ENCODE measurements at regions not wholly inside any gene's neighbourhood (a gene's known extent, or its start where the extent isn't known, plus 50 kb on each side); places are given as distances from the start of the nearest gene placed in this dataset.

- no peak for DNase-seq
These were observed 513.3 kb downstream of the MDFIC start for GRCh38 chr7:115435178-115435577.

DNA sequence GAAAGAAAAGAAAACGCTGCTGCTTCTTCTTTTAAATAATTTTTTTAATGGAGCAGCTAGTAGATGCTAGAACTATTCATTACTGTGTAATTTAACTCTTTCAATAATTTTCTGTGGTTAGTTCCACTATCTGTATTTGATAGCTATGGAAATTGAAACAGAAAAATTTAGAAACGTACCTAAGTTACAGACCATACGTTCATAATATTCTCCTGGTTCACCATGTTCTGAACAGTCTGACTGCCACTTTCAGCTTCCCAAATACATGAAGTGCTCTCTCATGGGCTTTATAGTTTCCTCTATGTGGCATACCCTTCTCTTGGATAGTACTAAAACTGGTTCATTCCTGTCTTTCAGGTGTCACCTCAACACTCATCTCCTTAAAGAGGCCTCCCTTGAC is 508.0 kb downstream of the MDFIC start:
- no peak for DNase-seq

DNA sequence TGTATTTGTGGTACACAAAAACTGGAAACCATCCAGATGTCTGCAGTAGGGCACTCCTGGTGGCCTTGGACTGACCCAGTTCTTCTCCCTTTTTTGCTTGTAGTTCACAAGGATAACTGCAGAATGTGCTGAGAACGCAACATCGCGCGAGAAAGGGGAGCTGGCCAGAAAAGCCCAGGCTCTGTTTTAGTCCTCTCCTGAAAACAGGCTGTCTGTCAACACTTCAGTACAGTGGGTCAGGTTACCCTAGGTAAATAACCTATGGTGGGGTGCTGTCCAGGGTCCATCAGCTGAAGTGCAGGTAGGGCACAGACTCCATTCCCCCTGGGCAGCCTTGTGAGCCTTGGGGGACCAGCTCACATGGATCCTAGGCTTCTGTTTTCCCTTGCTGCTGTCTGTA is 495.8 kb downstream of the MDFIC start:
- DNase-seq: no peak

- no peak for DNase-seq
These were observed 489.2 kb downstream of the MDFIC start for GRCh38 chr7:115410972-115411686.

DNA sequence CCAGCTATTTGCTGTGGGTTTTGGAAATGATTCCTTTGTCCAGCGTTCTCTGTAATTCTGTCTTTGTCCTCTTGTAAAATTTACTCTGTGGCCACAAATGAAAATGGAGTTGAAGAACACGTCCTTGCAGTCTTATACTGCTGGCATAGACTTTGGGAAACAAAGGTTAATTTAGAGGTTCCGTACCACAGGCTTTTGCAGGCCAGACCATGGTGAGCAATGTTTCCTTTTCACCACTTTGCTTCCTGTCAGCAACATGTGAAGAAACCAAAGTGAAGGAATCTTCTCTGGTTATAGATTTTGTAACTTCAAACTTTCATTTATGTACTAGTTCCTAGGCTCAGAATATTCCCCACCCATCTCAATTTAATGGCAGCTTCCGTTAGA is 488.5 kb downstream of the MDFIC start:
- no peak for DNase-seq

- no peak for DNase-seq
These were observed 488.0 kb downstream of the MDFIC start for GRCh38 chr7:115409682-115410433.

- no peak for DNase-seq
These were observed 484.3 kb downstream of the MDFIC start for GRCh38 chr7:115406219-115406618.

DNA sequence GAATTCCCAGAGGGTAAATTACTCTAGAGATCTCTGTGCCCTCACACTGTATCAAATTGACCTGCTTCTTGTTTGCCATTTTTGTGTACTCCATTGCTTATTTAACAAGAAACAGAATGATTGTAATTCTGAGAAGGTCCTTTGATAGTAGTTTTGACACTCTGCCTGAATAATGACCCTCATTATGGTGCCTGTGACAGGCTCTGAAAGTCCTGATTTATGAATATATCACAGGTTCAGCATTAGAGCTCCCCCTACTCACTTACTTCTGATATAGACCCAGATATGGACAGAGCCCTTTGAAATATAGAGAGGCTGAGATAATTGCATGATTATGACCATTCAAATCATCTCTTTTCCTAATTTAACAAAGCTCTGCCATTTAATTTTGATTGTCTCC is 465.2 kb downstream of the MDFIC start:
- no peak for DNase-seq

GRCh38 chr7:115379321-115379720 is 457.4 kb downstream of the MDFIC start:
- no peak for DNase-seq

GRCh38 chr7:115368998-115369397 is 447.1 kb downstream of the MDFIC start:
- DNase-seq: no peak

DNA sequence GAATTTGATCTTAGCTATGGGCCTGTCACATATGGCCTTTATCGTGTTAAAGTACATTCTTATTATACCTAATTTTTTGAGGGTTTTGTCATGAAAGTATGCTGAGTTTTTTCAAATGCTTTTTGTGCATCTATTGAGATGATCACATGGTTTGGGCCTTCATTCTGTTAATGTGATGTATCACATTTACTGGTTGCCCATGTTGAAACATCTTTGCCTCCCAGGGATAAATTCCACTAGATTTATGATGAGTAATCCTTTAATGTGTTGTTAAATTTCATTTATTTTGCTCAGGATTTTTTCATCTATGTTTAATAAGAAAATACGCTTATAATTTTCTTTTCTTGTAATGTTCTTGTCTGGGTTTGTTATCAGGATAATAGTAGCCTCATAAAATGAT is 442.0 kb downstream of the MDFIC start:
- DNase-seq: no peak

GRCh38 chr7:115359955-115360354 is 438.1 kb downstream of the MDFIC start:
- no peak for DNase-seq

GRCh38 chr7:115359119-115359518 is 437.2 kb downstream of the MDFIC start:
- no peak for DNase-seq

GRCh38 chr7:115357703-115357999 is 435.8 kb downstream of the MDFIC start:
- DNase-seq: no peak

DNA sequence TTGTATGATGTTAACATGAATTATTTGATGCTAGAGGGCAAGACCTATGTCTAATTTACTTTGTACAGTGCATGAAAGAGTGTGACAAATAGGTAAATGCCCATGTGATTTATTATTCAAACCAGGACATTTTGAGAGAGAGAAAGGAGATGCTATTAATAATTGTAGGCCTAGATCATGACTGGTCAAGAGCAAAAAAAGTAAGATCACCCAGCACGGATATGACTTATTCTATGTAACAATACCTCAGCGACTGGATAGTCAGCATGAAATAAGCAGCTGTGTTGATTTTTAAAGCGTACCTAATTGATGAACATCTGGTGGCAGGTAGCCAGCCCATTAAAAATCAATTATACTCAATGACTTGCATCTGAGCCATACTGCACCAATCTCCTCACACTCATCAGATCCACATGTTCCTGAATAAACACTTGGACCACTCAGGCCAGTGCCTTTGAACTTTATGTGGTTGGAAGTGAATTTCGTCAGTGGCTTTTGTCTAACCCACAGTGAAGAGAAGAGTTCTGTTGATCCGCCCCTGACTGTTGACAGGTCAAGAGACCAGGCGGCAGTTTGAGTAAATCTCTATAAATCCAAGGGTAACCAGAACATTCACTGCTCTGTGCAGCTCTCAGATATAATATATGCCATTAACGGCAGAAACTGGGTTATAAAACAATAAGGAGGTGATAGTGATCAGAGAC is 435.3 kb downstream of the MDFIC start:
- peak; percentile 58 for DNase-seq

- DNase-seq: no peak
These were observed 434.3 kb downstream of the MDFIC start for GRCh38 chr7:115356139-115356746.

DNA sequence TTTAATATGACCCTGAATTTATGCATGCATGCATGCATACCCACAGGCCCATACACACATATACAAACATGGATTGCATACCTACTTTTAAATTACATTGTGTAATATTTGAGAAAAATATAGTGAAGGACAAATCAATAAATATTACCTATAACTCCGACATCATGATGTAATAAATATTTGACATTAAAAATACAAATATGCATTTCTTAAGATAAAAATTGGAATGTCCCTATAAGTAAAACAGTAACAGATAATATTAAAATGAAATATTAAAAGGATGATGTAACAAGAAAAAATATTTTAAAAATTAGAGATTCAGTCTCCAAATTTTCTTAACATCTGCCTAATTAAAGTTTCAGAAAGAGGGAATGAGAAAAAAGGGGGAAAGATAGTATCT is 433.0 kb downstream of the MDFIC start:
- DNase-seq: no peak

- no peak for DNase-seq
These were observed 430.5 kb downstream of the MDFIC start for GRCh38 chr7:115352375-115352774.

GRCh38 chr7:115350764-115351163 is 428.9 kb downstream of the MDFIC start:
- DNase-seq: no peak

DNA sequence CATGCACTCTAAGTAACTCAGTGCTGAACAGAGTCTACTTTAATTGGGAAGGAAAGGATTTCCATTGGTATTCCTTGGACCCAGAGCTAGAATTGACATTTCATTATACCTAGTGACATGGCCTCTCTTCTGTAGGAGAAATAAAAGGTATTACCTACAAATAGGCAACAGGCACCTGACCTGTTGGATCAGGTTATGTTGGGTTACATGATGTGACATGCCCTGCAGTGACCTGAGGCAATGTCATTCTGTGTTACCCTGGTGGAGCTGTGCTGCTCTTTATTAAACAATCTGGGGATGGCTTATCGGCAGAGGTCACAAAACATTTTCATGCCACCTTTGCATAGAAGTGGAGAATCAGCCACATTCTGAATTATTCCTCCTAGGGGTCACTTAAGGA is 427.7 kb downstream of the MDFIC start:
- no peak for DNase-seq

- no peak for DNase-seq
These were observed 424.8 kb downstream of the MDFIC start for GRCh38 chr7:115346685-115347084.

DNA sequence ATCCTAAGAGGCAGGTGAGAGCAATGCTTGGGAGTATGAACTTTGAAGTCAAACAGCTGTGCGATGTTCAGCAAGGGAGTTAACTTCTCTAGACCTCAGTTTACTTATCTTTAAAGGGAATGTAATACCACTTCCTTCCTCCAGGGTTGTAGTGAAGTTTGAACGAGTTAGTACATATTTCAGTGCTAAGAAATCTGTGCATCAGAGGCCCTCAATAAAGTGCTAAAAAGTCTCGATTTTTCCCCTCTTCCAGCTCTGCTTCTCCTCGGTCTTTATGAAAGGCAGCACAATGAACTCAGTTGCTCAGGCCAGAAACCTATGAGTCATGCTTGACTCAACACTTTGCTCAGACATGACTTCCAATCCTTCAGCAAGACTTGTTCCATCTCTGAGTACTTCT is 418.9 kb downstream of the MDFIC start:
- no peak for DNase-seq

DNA sequence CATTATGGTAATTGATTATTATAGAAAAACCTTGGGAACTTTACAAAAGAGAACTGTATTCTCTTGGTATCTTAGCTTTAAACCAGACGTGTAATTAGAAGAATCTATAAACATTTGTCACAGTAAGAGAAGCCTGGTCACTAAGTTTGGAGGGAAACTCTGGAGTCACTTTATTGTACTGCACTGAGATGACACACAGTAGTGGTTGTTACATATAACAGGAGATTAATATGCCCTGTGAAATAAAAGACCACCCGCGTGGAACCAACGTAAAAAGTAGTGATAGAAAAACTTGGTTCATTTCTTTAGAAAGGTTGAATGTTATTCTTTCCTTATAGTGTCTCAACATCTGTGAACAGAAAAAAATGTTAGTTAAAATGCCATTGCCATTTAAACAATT is 416.1 kb downstream of the MDFIC start:
- no peak for DNase-seq

GRCh38 chr7:115332691-115333090 is 410.8 kb downstream of the MDFIC start:
- DNase-seq: no peak

Data from SHP77 treated with DMSO at 0.1 percent for 48 hours (cell line).